K562 (cell line): ENCODE measurements at regions not wholly inside any gene's neighbourhood (a gene's known extent, or its start where the extent isn't known, plus 50 kb on each side); places are given as distances from the start of the nearest gene placed in this dataset.

Source experiments
- ATAC-seq: fragments of 200-7000 bp; cut with Tn5 transposase; 3 replicates; pipeline ENCODE4 v1.9.1; 2020; ENCODE audit warnings: moderate library complexity
- BruUV-seq: library from RNA; stranded (reverse); fragments of 400-500 nt; replicated peaks from 2 replicates; lab custom pipeline; 2021; lab: Mats Ljungman, UMichigan
- CTCF ChIA-PET: fragments of 300-600 bp; formaldehyde crosslinking; extraction: SDS; loops from one replicate; lab custom pipeline; 2021; ENCODE audit warnings: low intra/inter-chr PET ratio; lab: Yijun Ruan, JAX
- POLR2A ChIA-PET: fragments of 300-600, 350-650 bp; sonication (Branson Sonifier 250); formaldehyde crosslinking; extraction: SDS; loops from one replicate; lab custom pipeline; 2021; ENCODE audit warnings: antibody characterized with exemption, inconsistent platforms; lab: Yijun Ruan, JAX
- DNase-seq, 4 experiments: peaks; one replicate each; pipeline versions ENCODE4 v3.0.0 to v3.0.0-alpha.2; 2011 to 2018; ENCODE audit warnings: low spot score in 3 of 4, mixed read lengths in 3 of 4; ENCODE audit errors: extremely low read depth in 1 of 4
- FAIRE-seq: peaks from 2 replicates; lab custom pipeline; 2011; peaks lifted over from hg19 to GRCh38; lab: Jason Lieb, UNC
- H2AFZ ChIP-seq: 2 replicates; pipeline ENCODE4 v1.6.0; 2011; ENCODE audit warnings: low read depth, low read length, control low read depth, inconsistent platforms
- H3K27ac ChIP-seq: fragments of 200-600 bp; 3 replicates; pipeline ENCODE4 v1.8.0; 2011; ENCODE audit warnings: low read depth, mild to moderate bottlenecking, control low read depth, inconsistent platforms, low read length, moderate library complexity, mixed read lengths; ENCODE audit errors: extremely low read depth
- H3K27me3 ChIP-seq, 2 experiments: fragments of 300-600 bp in 1 of 2; 2 replicates in 1 of 2; 3 replicates in 1 of 2; pipeline versions ENCODE4 v1.6.0 to v1.8.0; 2011; ENCODE audit warnings: inconsistent platforms in 2 of 2, low read length in 2 of 2, mild to moderate bottlenecking in 1 of 2, mixed read lengths in 1 of 2, moderate library complexity in 1 of 2; ENCODE audit not compliant: control insufficient read depth in 2 of 2, insufficient read depth in 2 of 2
- H3K36me3 ChIP-seq: fragments of 300-600 bp; 3 replicates; pipeline ENCODE4 v1.8.0; 2011; ENCODE audit warnings: mild to moderate bottlenecking, low read length, inconsistent platforms; ENCODE audit not compliant: control insufficient read depth, insufficient read depth
- H3K4me1 ChIP-seq, 2 experiments: fragments of 200-600 bp in 1 of 2; replicated peaks in 1 of 2; 2 replicates in 1 of 2; 3 replicates in 1 of 2; pipeline versions ENCODE4 v1.5.1 to v1.8.0; 2011; ENCODE audit warnings: inconsistent platforms in 2 of 2, low read length in 2 of 2, mild to moderate bottlenecking in 1 of 2, mixed read lengths in 1 of 2, moderate library complexity in 1 of 2; ENCODE audit not compliant: control insufficient read depth in 2 of 2, insufficient read depth in 2 of 2
- H3K4me2 ChIP-seq: 2 replicates; pipeline ENCODE4 v1.6.1; 2011; ENCODE audit warnings: low read length, control low read depth, inconsistent platforms, mixed read lengths; ENCODE audit not compliant: insufficient read depth
- H3K4me3 ChIP-seq: fragments of 200-600 bp; sonication (generic), shearing (Covaris generic); 2 replicates; pipeline ENCODE4 v1.5.1; 2016; ENCODE audit warnings: control low read depth, inconsistent platforms
- H3K79me2 ChIP-seq: fragments of 200-600 bp; 3 replicates; pipeline ENCODE4 v1.8.0; 2011; ENCODE audit warnings: low read length, inconsistent platforms; ENCODE audit not compliant: control insufficient read depth, insufficient read depth
- H3K9ac ChIP-seq, 2 experiments: 2 replicates each; pipeline versions ENCODE4 v1.6.0 to v1.6.1; 2011; ENCODE audit warnings: low read depth in 2 of 2, low read length in 2 of 2, control low read depth in 1 of 2, inconsistent platforms in 1 of 2, mild to moderate bottlenecking in 1 of 2, mixed read lengths in 1 of 2; ENCODE audit not compliant: insufficient read depth in 1 of 2
- H3K9me1 ChIP-seq: one replicate; pipeline ENCODE4 v1.6.0; 2011; ENCODE audit warnings: inconsistent platforms, mild to moderate bottlenecking, low read length, moderate library complexity; ENCODE audit not compliant: control insufficient read depth, insufficient read depth
- H3K9me3 ChIP-seq: replicated peaks from 2 replicates; pipeline ENCODE4 v1.5.1; 2011; ENCODE audit warnings: low read depth, low read length, inconsistent platforms; ENCODE audit not compliant: control insufficient read depth, insufficient read depth
- H4K20me1 ChIP-seq: replicated peaks from 2 replicates; pipeline ENCODE4 v1.6.1; 2011; ENCODE audit warnings: low read length, inconsistent platforms, mixed read lengths; ENCODE audit not compliant: control insufficient read depth, insufficient read depth
- ARHGAP35 ChIP-seq: fragments of 450-650 bp; IDR thresholded peaks from 2 replicates; pipeline ENCODE4 v1.6.1; 2018; ENCODE audit not compliant: partially characterized antibody
- CREM ChIP-seq: IDR thresholded peaks from 2 replicates; pipeline ENCODE4 v1.6.1; 2014; ENCODE audit warnings: antibody characterized with exemption, low read depth
- DDX20 ChIP-seq: fragments of 450-650 bp; IDR thresholded peaks from 2 replicates; pipeline ENCODE4 v1.6.1; 2016; ENCODE audit warnings: missing genetic modification characterization, low read depth, mild to moderate bottlenecking, missing compliant biosample characterization, moderate library complexity
- FUS ChIP-seq: fragments of 200-400 bp; formaldehyde crosslinking; optimal IDR thresholded peaks from 2 replicates; pipeline ENCODE3; 2017; ENCODE audit warnings: low read depth, low read length
- MAFK ChIP-seq: IDR thresholded peaks from 2 replicates; pipeline ENCODE4 v1.6.1; 2011; ENCODE audit warnings: low read length, improper control_type of control experiment
- NBN ChIP-seq: fragments of 450-650 bp; IDR thresholded peaks from 2 replicates; pipeline ENCODE4 v1.6.1; 2016; ENCODE audit warnings: low read depth, mild to moderate bottlenecking
- NCOA6 ChIP-seq: fragments of 450-650 bp; IDR thresholded peaks from 2 replicates; pipeline ENCODE4 v1.6.1; 2017; ENCODE audit warnings: mild to moderate bottlenecking
- RFX7 ChIP-seq: fragments of 250-450 bp; sonication (Bioruptor Pico); IDR thresholded peaks from 2 replicates; pipeline ENCODE4 v1.5.1; 2021; ENCODE audit warnings: mild to moderate bottlenecking
- STAT5A ChIP-seq: IDR thresholded peaks from 2 replicates; pipeline ENCODE4 v1.6.1; 2012; ENCODE audit warnings: low read length, inconsistent platforms, borderline replicate concordance
- TCF7 ChIP-seq: sonication (generic); IDR thresholded peaks from 2 replicates; pipeline ENCODE4 v1.6.1; 2016; ENCODE audit warnings: antibody characterized with exemption, borderline replicate concordance
- U2AF1 ChIP-seq: fragments of 200-400 bp; formaldehyde crosslinking; optimal IDR thresholded peaks from 2 replicates; pipeline ENCODE3; 2017; ENCODE audit warnings: mild to moderate bottlenecking, low read depth, low read length, moderate library complexity
- ZBTB11 ChIP-seq, 3 experiments: fragments of 200-800 bp in 1 of 3; fragments of 250-450 bp in 1 of 3; fragments of 450-650 bp in 1 of 3; sonication (Bioruptor Pico) in 1 of 3; sonication (Bioruptor generic) in 1 of 3; formaldehyde crosslinking in 1 of 3; IDR thresholded peaks; 2 replicates each; pipeline versions ENCODE4 v1.6.1 to v1.8.0; 2016 to 2022; ENCODE audit warnings: mild to moderate bottlenecking in 2 of 3, missing genetic modification characterization in 2 of 3, missing compliant biosample characterization in 1 of 3, moderate library complexity in 1 of 3
- ZNF41 ChIP-seq: fragments of 250-450 bp; sonication (Bioruptor Pico); conservative IDR thresholded peaks from 2 replicates; pipeline ENCODE4 v1.4.0; 2020; ENCODE audit warnings: mild to moderate bottlenecking
- WGBS: fragments of 100-300 bp; shearing (Covaris generic); methylation state at CpG from one replicate; pipeline ENCODE4 v1.1.6; 2016; ENCODE audit warnings: low coverage, mixed read lengths; ENCODE audit not compliant: insufficient coverage; ENCODE audit errors: missing lambda C conversion rate; 5-methylcytosine and 5-hydroxymethylcytosine counted together
- in situ Hi-C: fragments of 300-500 bp; cut with MboI; formaldehyde crosslinking; loops from 4 replicates; pipeline ENCODE4 v1.15.0; 2018; ENCODE audit warnings: inconsistent platforms, mixed read lengths
- intact Hi-C: fragments of 100-400 bp; cut with micrococcal nuclease; formaldehyde crosslinking; loops from 2 replicates; pipeline ENCODE4 v1.14.2; 2022
- TF ChIP-seq, protein P1 (sequence below): sonication (generic); formaldehyde crosslinking; IDR thresholded peaks from 2 replicates; pipeline ENCODE4 v1.8.0; 2023; ENCODE audit warnings: missing genetic modification reagents, mild to moderate bottlenecking, borderline replicate concordance

DNA sequence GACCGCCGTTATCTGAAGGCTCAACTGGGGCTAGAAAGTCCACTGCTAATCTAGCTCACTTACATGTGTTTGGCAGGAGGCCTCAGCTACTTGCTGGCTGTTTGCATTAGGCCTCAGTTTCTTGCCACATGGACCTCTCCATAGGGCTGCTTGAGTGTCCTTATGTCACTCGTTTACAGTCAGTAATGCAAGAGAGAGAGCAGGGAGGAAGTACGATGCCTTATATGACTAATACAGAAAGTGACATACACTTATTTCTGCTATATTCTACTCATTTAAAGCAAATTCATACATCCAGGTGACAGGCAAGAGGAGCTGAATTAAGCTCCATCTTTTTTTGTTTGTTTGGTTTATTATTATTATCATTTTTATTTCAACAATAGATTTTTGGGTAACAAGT lies 179.6 kb downstream of the LURAP1L start (continued):
- TF ChIP-seq, protein P1, sequence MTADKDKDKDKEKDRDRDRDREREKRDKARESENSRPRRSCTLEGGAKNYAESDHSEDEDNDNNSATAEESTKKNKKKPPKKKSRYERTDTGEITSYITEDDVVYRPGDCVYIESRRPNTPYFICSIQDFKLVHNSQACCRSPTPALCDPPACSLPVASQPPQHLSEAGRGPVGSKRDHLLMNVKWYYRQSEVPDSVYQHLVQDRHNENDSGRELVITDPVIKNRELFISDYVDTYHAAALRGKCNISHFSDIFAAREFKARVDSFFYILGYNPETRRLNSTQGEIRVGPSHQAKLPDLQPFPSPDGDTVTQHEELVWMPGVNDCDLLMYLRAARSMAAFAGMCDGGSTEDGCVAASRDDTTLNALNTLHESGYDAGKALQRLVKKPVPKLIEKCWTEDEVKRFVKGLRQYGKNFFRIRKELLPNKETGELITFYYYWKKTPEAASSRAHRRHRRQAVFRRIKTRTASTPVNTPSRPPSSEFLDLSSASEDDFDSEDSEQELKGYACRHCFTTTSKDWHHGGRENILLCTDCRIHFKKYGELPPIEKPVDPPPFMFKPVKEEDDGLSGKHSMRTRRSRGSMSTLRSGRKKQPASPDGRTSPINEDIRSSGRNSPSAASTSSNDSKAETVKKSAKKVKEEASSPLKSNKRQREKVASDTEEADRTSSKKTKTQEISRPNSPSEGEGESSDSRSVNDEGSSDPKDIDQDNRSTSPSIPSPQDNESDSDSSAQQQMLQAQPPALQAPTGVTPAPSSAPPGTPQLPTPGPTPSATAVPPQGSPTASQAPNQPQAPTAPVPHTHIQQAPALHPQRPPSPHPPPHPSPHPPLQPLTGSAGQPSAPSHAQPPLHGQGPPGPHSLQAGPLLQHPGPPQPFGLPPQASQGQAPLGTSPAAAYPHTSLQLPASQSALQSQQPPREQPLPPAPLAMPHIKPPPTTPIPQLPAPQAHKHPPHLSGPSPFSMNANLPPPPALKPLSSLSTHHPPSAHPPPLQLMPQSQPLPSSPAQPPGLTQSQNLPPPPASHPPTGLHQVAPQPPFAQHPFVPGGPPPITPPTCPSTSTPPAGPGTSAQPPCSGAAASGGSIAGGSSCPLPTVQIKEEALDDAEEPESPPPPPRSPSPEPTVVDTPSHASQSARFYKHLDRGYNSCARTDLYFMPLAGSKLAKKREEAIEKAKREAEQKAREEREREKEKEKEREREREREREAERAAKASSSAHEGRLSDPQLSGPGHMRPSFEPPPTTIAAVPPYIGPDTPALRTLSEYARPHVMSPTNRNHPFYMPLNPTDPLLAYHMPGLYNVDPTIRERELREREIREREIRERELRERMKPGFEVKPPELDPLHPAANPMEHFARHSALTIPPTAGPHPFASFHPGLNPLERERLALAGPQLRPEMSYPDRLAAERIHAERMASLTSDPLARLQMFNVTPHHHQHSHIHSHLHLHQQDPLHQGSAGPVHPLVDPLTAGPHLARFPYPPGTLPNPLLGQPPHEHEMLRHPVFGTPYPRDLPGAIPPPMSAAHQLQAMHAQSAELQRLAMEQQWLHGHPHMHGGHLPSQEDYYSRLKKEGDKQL: no peak

DNA sequence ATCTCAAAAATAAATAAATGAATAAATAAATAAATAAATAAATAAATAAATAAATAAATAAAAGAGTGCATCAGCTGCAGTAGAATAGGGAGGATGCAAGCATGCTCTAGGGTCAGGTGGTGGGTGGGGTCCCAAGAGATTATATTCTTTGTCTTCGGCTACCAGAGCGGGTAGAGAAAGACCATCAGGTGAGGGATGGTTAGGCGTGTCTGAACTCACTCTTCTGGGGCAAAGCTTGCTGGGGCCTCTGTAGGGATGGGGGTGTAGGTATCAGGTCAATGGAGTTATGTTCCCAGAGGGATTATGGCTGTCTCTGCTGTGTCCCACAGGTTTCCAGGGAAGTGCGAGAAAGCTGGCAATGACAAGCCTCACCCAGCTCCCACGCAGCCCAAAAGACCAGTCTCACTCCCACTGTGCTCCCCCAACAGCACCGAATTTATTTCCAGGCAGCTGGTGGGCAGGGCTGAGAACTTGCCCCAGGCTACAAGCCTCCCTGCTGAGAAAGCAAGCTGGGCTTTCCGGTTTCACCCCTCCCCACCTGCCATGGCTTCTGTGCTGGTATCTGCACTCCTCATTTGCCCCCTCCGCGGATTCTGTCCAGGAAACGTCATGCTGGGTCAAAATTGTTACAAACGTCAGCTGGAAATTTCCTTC lies 180.8 kb downstream of the LURAP1L start:
- Histone ChIP-seq H3K79me2 (no peaks in the 10 kb centered on the region), H3K27ac (no peak overlapping the region), H3K4me3 (no peak overlapping the region), H3K4me2 (no peak overlapping the region), H4K20me1 (no peaks in the 10 kb centered on the region), H3K9me3 (no peaks in the 10 kb centered on the region), H3K9ac (no peak overlapping the region), H3K36me3 (no peaks in the 10 kb centered on the region), H3K9me1 (no peaks in the 10 kb centered on the region), H3K4me1 (no peaks in the 10 kb centered on the region), H3K27me3 (no peaks in the 10 kb centered on the region), H2AFZ (no peak overlapping the region)
- DNase-seq: no peak
- WGBS: 22% methylated on average over 11 of the region's 11 CpGs
- ChIA-PET CTCF (no interaction called here), POLR2A (no interaction called here)
- no peak for FAIRE-seq
- no peak for ATAC-seq
- in situ Hi-C loops: no loop called here
- intact Hi-C loops: no loop called here
- BruUV-seq: no TSS peak
- TF ChIP-seq ARHGAP35 (no peak), CREM (no peak), STAT5A (no peak), ZBTB11 (CRISPR knock-in tag; IDR thresholded peaks at IDR 0.05) (no peak), NCOA6 (no peak), RFX7 (CRISPR knock-in tag) (no peak), DDX20 (tag) (no peak), NBN (no peak), TCF7 (no peak), MAFK (no peak), FUS (no peak), U2AF1 (no peak), ZNF41 (CRISPR knock-in tag) (no peak)
